HG03432 (cell line): ENCODE measurements at regions not wholly inside any gene's neighbourhood (a gene's known extent, or its start where the extent isn't known, plus 50 kb on each side); places are given as distances from the start of the nearest gene placed in this dataset.
"Not testable (repeated sequence)": the region's sequence is repeated elsewhere in the genome, so short reads cannot be mapped to it uniquely, and the experiment has no call there.

Experiments used
- ATAC-seq: cut with Tn5 transposase; IDR thresholded peaks from one replicate; pipeline ENCODE4 v1.9.1; 2021; ENCODE audit warnings: mild to moderate bottlenecking, moderate library complexity; ENCODE audit not compliant: unreplicated experiment

DNA sequence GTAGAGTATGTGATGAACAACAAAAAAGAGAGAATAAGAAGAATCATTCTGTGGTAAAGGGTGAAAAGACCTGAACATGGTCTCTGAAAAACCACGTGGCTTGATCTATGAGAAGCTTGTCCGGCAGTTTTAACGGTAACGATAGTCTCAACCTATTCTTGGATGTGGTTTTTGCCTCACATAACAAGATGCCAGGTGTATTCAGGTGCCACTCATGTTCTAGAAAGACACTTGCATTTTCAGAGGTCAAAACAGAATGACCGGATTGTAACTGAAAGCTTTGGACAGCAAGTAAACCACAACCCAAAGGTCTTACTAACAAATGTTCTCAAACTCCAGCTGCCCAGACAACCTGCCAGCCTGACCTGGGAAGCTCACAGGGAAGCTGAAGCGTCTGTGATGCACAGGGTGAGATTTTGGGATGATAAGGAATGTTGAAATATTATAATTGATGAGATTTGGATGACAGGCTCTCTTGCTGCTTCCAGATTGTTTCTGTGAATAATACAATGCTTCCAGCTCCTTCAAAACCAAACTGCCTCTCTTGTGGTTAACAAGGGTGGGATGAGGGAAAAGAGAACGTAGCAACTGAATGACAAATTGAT lies 137.4 kb upstream of the GRB10 start:
- no peak for ATAC-seq

- no peak for ATAC-seq
These were observed 132.9 kb upstream of the GRB10 start for GRCh38 chr7:50915621-50916020.

DNA sequence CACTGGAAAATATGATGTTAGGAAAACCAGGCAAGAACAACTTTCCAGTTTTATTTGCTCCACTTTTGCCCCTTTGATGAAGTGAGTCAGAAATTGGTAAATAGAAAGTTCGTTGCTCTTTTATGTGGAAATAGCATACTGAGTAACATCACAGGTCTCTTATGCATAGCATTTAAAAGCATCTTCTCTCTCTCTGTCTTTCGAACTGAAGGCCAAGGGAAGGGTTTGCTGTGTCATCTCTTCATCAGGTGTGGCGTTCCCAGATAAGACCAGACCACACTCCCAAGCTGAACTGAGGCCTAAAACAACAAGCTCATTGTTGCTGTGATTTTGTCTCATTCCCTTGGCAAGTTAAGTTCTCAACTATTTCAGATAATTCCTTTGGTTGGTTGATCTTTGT lies 131.8 kb upstream of the GRB10 start:
- no peak for ATAC-seq

DNA sequence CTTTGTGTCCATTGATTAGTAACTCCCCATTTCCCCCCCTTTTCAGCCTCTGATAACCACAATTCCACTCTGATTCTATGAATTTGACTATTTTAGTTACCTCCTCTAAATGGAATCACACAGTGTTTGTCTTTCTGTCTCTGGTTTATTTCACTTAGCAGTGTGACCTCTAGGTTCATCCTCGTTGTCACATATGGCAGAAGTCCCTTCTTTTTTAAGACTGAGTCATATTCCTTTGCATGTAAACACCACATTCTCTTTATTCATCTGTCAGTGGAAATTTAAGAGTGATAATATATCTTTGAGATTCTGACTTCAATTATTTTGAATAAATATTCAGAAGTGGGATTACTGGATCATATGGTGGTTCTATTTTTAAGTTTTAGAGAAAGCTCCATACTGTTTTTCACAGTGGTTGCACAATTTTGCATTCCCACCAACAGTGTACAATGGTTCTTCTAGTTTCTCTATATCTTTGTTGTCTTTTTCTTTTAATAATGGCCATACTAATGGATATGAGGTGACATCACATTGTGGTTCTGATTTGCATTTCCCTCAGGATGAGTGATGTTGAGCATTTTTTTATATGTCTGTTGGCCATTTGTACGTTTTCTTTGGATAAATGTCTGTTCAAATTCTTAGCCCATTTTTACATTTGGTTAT lies 126.1 kb upstream of the GRB10 start:
- ATAC-seq, result no peak

DNA sequence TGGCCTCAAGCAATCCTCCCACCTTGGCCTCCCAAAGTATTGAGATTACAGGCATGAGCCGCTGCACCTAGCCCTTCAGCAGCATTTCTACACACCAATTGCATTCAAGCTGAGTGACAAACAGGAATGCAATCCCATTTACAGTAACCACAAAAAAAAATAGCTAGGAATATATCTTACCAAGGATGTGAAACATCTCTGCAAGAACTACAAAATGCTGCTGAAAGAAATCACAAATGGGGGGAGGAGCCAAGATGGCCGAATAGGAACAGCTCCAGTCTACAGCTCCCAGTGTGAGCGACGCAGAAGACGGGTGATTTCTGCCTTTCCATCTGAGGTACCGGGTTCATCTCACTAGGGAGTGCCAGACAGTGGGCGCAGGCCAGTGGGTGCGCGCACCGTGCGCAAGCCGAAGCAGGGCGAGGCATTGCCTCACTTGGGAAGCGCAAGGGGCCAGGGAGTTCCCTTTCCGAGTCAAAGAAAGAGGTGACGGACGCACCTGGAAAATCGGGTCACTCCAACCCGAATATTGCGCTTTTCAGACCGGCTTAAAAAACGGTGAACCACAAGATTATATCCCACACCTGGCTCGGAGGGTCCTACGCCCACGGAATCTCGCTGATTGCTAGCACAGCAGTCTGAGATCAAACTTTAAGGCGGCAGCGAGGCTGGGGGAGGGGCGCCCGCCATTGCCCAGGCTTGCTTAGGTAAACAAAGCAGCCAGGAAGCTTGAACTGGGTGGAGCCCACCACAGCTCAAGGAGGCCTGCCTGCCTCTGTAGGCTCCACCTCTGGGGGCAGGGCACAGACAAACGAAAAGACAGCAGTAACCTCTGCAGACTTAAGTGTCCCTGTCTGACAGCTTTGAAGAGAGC lies 116.1 kb upstream of the GRB10 start:
- ATAC-seq, result not testable (repeated sequence)

DNA sequence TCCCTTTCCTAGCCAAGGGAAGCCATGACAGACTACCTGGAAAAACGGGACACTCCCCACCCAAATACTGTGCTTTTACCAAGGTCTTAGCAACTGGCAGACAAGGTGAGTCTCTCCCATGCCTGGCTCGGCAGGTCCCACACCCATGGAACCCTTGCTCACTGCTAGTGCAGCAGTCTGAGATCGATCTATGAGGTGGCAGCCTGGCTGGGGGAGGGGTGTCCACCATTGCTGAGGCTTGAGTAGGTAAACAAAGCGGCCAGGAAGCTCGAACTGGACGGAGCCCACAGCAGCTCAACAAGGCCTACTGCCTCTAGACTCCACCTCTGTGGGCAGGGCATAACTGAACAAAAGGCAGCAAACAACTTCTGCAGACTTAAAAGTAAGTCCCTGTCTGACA lies 104.4 kb upstream of the GRB10 start:
- not testable (repeated sequence) for ATAC-seq

DNA sequence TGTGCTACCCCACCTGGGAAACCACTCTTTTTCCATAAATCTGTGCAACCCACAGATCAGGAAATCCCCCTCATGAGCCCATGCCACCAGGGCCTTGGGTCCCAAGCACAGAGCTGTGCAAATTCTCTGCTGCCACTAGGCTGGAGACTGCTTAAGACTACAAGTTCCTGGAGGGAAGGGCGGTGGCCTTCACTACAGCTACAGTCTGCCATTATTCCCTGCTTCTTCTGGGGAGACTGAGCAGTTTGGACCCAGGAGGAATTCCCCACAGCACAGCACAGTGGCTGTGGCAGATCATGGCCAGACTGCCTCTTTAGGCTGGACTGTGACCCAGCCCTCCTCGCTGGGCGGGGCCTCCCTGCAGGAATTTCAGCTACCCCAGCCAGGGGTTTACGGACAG lies 89.7 kb upstream of the GRB10 start:
- no peak for ATAC-seq

GRCh38 chr7:50869108-50869725 lies 86.5 kb upstream of the GRB10 start:
- ATAC-seq, result no peak

GRCh38 chr7:50868426-50869100 lies 85.9 kb upstream of the GRB10 start:
- ATAC-seq, result no peak

DNA sequence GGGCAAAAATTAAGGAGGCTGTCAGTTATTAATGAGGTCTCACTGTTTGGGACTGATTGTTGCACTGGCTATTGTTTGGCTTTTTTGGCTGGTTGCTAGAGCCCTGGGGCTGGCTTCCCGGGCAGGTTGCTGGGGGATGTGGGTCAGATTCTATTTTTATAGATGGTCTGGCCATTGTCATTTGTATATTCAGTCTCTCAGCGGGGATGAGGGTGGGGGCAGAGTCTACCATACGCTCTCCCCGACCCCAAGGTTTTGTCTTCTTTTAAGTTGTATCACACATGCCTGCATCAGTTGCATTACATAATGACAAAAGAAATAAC lies 84.3 kb upstream of the GRB10 start:
- no peak for ATAC-seq

DNA sequence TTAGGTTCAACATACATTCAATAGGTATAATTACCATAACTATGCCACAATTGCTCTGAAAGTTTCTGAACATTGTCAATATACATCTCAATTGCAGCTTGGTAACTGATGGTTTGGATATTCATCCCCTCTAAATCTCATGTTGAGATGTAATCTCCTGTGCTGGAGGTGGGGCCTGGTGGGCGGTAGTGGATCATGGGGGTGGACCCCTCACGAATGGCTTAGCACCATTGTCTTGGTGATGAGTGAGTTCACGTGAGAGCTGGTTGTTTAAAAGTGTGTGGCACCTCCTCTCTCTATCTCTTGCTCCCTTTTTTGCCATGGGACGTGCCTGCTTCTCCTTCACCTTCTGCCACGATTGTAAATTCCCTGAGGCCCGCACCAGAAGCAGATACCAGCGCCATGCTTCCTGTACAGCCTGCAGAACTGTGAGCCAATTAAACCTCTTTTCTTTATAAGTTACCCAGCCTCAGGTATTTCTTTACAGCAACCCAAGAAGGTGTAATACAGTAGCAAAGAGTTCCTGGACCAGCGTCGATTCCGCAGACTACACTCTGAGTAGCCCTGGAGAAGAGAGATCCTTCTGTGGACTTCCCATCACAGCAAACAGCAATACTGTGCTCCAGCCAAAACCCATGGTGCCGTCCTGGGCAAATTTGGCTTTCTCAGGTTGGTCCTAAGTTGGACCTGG lies 83.8 kb upstream of the GRB10 start:
- ATAC-seq, result no peak

DNA sequence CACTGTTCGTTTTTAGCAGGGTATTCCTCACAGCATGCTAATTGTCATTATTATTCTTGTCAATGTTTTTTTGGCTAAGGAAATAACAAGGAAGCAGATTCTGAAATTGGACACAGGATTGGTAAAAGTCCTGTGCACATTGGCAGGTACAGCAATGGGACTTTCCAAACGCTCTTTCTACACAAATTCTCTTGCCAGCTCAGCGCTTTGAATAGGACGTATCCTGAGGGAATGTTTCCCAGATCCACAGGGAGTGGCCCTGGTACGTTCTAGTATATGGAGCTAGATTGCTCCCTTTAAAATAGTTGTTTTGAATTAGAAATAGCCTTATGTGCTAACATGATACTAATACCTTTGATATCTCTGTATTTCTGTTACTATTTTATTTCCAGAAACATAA lies 82.8 kb upstream of the GRB10 start:
- ATAC-seq, result no peak

DNA sequence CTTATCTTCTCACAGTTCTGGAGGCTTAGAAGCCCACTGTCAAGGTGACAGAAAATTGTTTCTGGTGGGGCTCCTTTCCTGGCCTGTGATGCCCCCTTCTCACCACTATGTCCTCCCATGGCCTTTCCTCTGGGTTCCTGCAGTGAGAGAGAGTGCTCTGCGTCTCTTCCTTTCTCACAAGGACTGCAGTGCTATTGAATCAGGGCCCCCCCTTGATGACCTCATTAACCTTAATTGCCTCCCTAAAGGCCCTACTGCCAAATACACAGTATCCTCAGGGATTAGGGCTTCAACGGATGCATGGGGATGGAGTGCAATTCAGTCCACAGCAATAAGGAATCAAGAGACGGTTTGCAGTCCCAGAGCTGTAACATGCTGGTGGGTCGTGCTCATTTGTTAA lies 82.0 kb upstream of the GRB10 start:
- ATAC-seq, result no peak

DNA sequence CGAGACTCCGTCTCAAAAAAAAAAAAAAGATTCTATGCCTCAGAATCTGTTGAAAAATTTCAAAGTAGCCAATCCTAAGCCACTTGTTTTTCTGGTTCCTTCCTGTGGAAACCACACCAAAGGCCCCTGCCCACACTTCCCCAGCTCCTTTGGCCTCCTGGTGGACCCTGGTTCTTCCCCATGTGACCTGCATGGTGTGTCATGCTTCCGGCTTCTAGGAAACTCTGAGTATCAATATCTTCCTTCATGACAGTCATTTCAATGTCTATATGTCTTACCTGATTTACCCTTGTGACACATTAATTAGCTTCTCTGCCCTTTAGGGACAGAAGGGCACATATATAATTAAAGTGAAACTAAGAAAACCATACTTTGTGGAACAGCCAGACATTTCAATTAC lies 80.4 kb upstream of the GRB10 start:
- no peak for ATAC-seq

DNA sequence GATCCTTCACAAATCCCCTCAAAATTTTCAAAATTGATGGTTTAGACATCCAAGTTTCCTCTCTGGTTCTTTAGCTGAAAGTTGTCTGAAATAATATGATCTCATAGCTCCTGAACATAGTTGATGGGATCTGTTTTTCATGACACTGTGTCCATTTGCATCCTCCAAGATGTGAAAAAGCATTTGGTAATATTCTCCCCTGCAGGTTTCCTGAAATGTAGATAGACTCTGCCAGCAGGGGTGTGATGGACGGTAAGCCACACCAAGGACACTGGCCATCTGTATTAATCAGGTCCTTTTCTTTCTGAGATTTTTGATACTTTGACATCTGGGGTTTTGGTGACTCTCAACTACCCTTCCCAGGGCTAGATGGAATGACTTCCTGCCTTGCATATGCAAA lies 79.6 kb upstream of the GRB10 start:
- no peak for ATAC-seq

DNA sequence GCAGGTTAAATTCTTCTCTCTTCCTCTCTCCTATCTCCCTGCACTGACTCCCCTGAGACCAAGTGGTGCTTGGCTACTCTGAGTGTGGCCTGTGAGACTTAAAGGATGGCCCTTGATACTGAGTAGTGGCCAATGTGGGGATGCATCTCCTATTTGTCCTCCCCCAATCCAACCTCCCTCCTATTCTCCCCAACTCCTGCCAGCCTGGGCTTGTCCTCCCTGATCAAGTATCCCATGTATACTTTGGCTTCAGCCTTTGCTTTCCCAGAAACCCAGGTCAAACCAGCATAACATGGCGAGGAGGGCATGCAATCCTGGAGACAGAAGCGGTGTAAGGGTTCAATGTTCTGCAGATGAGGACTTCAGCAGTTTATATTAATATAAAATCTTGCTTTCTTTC lies 77.9 kb upstream of the GRB10 start:
- no peak for ATAC-seq

DNA sequence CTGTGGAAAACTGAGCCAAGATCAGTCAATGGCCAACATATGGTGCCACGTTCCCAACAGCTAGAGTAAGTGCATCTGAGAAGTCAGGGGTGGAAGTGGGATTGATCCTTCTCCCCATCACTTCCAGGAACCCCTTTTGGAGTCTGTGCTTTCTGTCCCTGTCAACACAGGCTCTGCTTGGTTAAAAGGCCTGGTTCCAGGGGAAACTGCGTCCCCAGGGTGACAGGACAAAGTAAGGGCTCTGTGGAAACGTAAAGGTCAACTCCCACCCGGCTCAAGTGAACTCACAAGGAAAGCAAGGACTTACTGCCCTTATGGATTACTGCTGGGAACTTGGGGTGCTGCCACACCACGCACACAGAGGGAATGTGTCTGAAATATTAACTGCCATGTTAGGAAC lies 77.5 kb upstream of the GRB10 start:
- no peak for ATAC-seq

DNA sequence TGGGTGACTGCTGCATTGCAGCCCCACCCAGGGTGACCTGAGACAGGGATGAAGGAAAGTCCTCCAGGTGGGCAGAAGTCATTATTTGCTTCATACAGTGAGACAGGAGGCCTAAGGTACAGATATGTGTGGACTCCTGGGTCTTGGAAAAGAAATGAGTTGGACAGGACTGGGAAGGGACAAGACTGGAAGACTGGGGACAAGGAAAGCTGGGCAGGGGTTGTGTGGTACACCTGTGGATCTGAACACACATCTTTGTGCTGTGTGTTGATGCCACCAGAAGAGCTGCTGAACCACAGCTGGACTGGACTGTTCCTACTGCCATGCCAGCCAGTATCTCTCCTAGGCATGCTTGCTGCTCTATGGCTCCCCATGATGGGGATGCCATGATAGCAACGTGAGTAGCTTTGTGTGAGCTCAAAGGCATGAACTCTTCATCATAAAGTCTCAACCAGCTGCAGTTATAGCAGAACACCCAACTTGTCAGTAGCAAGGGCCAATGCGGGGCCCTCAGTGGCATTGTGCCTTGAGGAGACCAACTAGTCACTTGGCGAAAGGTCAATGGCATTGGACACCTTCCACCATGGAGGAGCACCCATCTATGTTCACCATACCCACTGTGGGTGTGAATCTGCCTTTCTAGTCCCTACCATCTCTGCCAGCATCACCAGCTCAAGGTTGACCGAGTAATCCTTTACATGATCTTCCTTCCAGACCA lies 76.0 kb upstream of the GRB10 start:
- ATAC-seq, result no peak

GRCh38 chr7:50857804-50858489 lies 75.3 kb upstream of the GRB10 start:
- no peak for ATAC-seq
